WI38 (cell line): ENCODE measurements at regions not wholly inside any gene's neighbourhood (a gene's known extent, or its start where the extent isn't known, plus 50 kb on each side); places are given as distances from the start of the nearest gene placed in this dataset.

ENCODE experiments used
- H3K4me3 ChIP-seq: 2 replicates; pipeline ENCODE4 v1.5.1; 2011; ENCODE audit warnings: low read depth, mild to moderate bottlenecking, control low read depth, low read length
- TF ChIP-seq, protein P1 (sequence below): IDR thresholded peaks from 2 replicates; pipeline ENCODE4 v1.5.1; 2012; ENCODE audit warnings: low read depth, mild to moderate bottlenecking, control low read depth, low read length

DNA sequence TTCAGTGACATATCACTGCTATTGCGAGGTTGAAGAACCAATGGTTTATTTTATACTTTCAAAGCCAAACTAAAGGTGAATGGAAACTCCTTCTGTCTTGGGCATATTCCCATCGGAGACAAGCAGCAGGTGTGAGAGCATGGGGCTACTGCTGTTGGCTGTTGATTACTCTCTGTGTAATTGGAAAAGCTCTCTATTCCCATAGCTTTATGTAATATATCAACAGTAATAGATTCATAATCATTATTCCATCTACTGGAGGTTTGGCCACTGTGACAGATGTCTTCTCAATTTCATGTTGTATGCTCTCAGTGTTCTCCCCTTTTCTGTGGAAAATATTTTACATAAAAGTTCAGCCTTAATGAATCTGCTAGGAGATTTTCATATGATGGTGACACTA lies 352.0 kb downstream of the BTG1 start:
- H3K4me3 ChIP-seq: no peak overlapping the region
- TF ChIP-seq, protein P1, sequence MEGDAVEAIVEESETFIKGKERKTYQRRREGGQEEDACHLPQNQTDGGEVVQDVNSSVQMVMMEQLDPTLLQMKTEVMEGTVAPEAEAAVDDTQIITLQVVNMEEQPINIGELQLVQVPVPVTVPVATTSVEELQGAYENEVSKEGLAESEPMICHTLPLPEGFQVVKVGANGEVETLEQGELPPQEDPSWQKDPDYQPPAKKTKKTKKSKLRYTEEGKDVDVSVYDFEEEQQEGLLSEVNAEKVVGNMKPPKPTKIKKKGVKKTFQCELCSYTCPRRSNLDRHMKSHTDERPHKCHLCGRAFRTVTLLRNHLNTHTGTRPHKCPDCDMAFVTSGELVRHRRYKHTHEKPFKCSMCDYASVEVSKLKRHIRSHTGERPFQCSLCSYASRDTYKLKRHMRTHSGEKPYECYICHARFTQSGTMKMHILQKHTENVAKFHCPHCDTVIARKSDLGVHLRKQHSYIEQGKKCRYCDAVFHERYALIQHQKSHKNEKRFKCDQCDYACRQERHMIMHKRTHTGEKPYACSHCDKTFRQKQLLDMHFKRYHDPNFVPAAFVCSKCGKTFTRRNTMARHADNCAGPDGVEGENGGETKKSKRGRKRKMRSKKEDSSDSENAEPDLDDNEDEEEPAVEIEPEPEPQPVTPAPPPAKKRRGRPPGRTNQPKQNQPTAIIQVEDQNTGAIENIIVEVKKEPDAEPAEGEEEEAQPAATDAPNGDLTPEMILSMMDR: no peak

DNA sequence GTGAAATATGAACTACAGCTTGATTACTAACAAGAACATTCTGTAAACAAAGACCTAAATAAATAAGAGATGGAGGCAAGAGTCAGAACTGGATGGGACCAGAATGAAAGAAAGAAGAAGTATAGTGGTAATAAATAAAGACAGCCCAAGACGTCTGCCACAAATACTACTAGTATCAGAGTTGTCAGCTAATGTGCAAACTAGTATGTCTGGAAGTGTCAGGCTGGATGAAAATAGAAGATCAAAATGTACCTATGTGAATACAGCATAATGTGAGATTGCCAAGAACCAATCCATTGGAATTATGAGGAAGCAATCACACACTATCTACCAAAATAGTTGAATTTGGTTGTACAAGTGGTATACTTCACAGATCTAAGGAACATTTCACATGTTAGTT lies 353.0 kb downstream of the BTG1 start:
- TF ChIP-seq, protein P1: no peak
- H3K4me3 ChIP-seq: no peak overlapping the region

DNA sequence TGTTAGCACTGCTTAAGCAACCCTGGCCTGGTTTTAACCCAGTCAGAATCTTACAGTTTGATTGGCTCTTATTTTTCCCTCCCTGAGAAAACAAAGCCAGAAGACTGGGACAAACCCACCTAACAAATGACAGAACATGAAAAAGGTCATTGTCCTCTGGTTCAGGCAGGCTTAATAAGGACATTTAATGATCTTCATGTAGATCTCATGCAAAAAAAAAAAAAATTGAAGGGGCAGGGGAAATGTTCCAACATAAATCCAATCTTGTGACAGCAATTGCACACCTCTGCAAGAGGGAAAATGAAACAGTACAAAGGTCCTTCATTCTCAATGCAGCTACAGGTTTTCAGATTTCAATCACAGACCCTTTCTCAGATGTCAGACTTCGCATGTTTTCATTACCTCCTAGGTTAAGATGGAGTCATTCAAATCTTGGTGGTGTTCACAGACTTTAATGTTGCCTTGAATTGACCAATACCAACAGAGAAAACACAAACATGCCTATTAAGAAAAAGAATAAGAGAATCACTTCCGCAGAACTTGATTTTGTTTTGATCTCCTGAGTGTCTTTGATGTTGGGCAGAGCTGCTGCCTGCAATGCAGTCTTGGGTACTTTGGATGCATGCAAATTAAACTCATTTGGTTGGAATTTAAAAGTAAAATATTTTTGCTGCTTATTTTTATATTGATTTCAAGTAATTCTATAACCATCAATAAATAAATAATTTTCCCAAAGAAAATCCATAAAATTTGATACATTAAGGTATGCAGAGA lies 359.0 kb downstream of the BTG1 start:
- TF ChIP-seq, protein P1: no peak
- no peak overlapping the region for H3K4me3 ChIP-seq

DNA sequence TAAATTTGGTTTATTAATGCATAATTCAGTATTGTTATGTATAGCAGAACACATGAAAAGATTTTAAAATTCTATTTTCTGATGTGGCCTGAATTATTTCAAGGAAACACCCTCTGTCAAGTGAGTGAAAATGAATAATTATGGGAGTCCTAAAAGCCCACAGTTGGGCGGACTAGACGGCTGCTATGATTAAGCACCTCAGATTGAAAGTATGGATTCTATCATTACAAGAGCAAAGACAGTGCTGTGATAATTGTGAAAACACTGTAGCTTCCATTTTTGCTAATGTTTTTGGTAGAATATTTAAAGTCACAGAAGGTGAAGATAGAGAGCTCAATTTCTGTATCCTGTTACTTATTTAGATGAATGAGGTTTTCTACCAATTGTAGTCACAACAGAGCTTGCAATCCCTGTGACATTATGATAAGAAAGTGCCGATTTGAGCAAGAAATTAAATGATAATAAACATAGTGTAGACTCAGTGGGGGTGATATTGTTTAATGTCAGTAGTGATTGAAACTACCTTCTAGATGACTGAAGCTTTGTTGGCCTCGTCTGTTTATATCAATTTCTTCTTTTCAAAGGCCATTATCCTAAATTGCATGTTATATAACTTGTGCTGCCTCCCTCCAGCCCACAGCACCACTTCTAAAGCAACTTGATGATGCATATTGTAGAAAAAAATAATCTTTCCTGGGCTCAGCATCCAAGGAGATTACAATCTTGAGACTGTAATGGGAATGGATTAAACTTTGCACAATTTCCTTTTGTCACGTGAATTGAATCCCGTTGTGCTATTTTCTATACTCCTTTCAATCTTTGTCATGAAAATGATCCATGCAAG lies 359.8 kb downstream of the BTG1 start:
- no peak overlapping the region for H3K4me3 ChIP-seq
- TF ChIP-seq, protein P1: no peak

DNA sequence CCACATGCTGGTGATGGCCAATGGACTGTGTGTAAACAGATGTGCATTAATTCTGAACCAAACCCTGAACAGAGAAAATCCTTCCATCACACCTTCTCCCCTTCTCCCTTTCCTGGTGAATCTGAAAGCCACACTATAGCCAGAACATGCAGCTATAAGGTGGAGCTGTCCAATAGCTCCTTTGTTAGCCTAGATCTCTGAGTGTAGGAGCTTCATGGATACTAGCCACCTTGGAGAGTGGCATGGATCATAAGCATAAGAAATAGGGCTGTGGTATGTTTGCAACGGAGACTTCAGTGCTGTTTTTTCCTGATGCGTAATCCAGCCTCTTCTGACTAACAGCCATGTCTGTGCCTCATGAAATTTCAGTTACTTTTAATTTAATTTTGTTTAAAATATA lies 364.5 kb downstream of the BTG1 start:
- TF ChIP-seq, protein P1: no peak
- H3K4me3 ChIP-seq: no peak overlapping the region

DNA sequence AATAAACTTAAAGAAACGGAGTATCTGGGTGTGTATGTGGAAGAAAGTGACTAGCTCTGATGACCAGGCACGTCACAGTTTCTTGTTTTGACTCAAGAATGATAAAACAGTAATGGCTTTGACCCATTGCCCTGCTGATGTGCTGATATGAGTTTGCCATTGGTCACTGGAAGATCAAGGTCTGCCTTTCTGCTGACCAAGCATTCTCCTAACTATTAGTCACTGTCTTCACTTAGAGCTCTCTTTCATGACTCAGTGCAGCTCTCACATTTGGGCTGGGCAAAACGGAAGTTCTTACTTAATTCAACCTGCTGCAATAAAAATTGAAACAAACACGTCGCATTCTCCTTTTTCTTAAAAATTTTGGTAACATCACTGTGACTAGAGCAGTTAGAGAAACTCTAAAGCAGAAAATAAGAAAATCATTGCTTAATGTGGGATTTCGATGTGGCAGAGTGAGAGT lies 366.7 kb downstream of the BTG1 start:
- TF ChIP-seq, protein P1: no peak
- no peak overlapping the region for H3K4me3 ChIP-seq

DNA sequence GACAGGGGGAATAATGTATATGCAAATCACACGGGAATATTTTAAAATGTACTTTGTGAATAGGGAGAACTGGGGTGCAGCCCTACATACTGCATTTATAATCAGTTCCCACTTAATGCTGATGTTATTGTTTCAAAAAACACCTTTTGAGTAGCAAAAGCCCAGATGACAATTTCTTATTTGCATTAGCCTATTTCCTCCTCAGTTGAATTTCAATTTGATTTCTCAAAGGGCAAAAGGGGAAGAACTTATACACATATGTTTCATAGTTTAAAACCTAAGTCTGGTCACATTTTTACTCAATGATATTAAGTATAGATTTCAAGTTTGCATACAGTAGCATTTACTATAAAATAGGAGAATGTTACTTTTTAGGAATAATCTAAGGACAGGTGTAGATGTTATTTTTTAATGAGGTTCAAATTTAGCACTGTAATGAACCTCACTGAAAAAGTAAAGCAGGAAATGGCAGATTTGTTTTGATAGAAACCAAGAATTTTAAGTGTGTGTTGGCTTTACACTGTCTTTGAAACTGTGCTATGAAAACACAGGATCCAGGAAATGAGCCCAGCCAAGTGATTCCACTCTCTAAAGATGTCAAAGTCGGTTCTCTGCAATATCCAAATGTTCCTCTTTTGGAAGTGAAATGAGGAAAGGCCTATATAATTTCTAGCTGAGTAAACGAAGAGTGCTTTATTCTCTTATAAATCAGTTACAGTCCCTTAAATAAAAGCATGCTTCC lies 367.4 kb downstream of the BTG1 start:
- TF ChIP-seq, protein P1: no peak
- no peak overlapping the region for H3K4me3 ChIP-seq
